ENCODE measurements at regions not wholly inside any gene's neighbourhood (a gene's known extent, or its start where the extent isn't known, plus 50 kb on each side); places are given as distances from the start of the nearest gene placed in this dataset.

- Histone ChIP-seq H3K27me3 (replicated peaks in 1 of 2; ENCODE audit: control insufficient read depth in 2 of 2, insufficient read depth in 2 of 2, low read length in 1 of 2) (peaks cover 1 to 10% of the 10 kb centered on the region in 2 experiments), H3K27ac (ENCODE audit: control insufficient read depth, insufficient read depth) (no peak overlapping the region), H3K4me2 (ENCODE audit: control insufficient read depth, insufficient read depth) (peak overlapping the region; percentile 45; the same call in 1 of the 2 replicates), H3K9me3 (replicated peaks; ENCODE audit: control insufficient read depth, insufficient read depth, low read length) (no peaks in the 10 kb centered on the region), H3K4me1 (ENCODE audit: control insufficient read depth, insufficient read depth, low read length) (no peaks in the 10 kb centered on the region), H3K9ac (ENCODE audit: control insufficient read depth, insufficient read depth, low read length) (no peak overlapping the region), H3K36me3 (ENCODE audit: control insufficient read depth in 2 of 2, insufficient read depth in 2 of 2, low read length in 1 of 2) (no peaks in the 10 kb centered on the region), H4K20me1 (ENCODE audit: control insufficient read depth, insufficient read depth) (no peaks in the 10 kb centered on the region), H2AFZ (ENCODE audit: control insufficient read depth, low read depth, low read length) (no peak overlapping the region), H3K4me3 (no peak overlapping the region), H3K79me2 (ENCODE audit: control insufficient read depth, insufficient read depth, low read length) (no peaks in the 10 kb centered on the region)
- TF ChIP-seq ZBTB40 (IDR thresholded peaks at IDR 0.05; ENCODE audit: borderline replicate concordance) = no peak
- TF ChIP-seq MLLT1 (IDR thresholded peaks at IDR 0.05) = peak; percentile 50; the same call in 1 of the 2 replicates
- intact Hi-C loops (cut with micrococcal nuclease; ENCODE audit: unreplicated experiment) (loop anchor here (2.0 kb wide), 1 partner anchor 100 kb away; the partner anchor contains the start of gene SVIL), in situ Hi-C loops (cut with MboI) (no loop called here)
- CTCF ChIA-PET = interaction anchor here (0.7 to 3.0 kb wide), 7 partner anchors 9 to 289 kb away, joined by 3 to 13 read pairs (median 3); no protein-coding TSS in a partner anchor
- POLR2A ChIA-PET = interaction anchor here (0.9 kb wide), 1 partner anchor 87 kb away, joined by 3 read pairs; no protein-coding TSS in a partner anchor
- DNase-seq (ENCODE audit: low read depth, low spot score) (no peak), ATAC-seq (peak; percentile 3; the same call in 2 of the 3 replicates), FAIRE-seq (no peak)
- BruUV-seq (replicated peaks) = no TSS peak
- 45% methylated on average over 10 of the region's 10 CpGs for WGBS (ENCODE audit: insufficient coverage, insufficient replicate concordance, low lambda C conversion rate, missing lambda C conversion rate)
- SMC1A ChIA-PET (ENCODE audit: uncharacterized antibody, unreplicated experiment) = interaction anchor here (0.8 to 3.0 kb wide), 6 partner anchors 10 to 205 kb away, joined by 3 to 12 read pairs (median 4); no protein-coding TSS in a partner anchor
- RAD21 ChIA-PET (ENCODE audit: unreplicated experiment) = interaction anchor here (0.7 to 2.7 kb wide), 11 partner anchors 35 to 223 kb away, joined by 3 to 13 read pairs (median 3); partner anchors contain the start of gene SVIL
Measured at GRCh38 chr10:29734640-29734961, 99.8 kb upstream of the SVIL start.
